ENCODE measurements at regions not wholly inside any gene's neighbourhood (a gene's known extent, or its start where the extent isn't known, plus 50 kb on each side); places are given as distances from the start of the nearest gene placed in this dataset.

GRCh38 chr5:97606531-97606930 lies 423.5 kb upstream of the RIOK2 start (continued):
- no peak for TF ChIP-seq ZBTB33 (IDR thresholded peaks at IDR 0.05)
- TF ChIP-seq FOXA1 (IDR thresholded peaks at IDR 0.05), result no peak
- TF ChIP-seq YY1 (IDR thresholded peaks at IDR 0.05), result no peak
- TF ChIP-seq HNF4G (IDR thresholded peaks at IDR 0.05), result no peak

- TF ChIP-seq FOXA2 (IDR thresholded peaks at IDR 0.05), result no peak
- TF ChIP-seq REST (IDR thresholded peaks at IDR 0.05), result no peak
- TF ChIP-seq MAX (IDR thresholded peaks at IDR 0.05), result no peak
- no peak for TF ChIP-seq TAF1 (conservative IDR thresholded peaks at IDR 0.05)
- TF ChIP-seq JUND (IDR thresholded peaks at IDR 0.05), result no peak
- no peak for TF ChIP-seq NR2F2 (IDR thresholded peaks at IDR 0.05)
- no peak for TF ChIP-seq HNF4G (IDR thresholded peaks at IDR 0.05)
- TF ChIP-seq ZBTB33 (IDR thresholded peaks at IDR 0.05), result no peak
- no peak for TF ChIP-seq CTCF (IDR thresholded peaks at IDR 0.05; ENCODE audit: low read depth, low read length, missing input control)
- no peak for TF ChIP-seq EGR1 (IDR thresholded peaks at IDR 0.05; ENCODE audit: low read depth in 2 of 2)
- TF ChIP-seq GABPA (IDR thresholded peaks at IDR 0.05 in 1 of 2, conservative IDR thresholded peaks at IDR 0.05 in 1 of 2), result no peak
- TF ChIP-seq YY1 (IDR thresholded peaks at IDR 0.05), result no peak
- no peak for TF ChIP-seq ATF3 (IDR thresholded peaks at IDR 0.05)
- TF ChIP-seq RAD21 (IDR thresholded peaks at IDR 0.05), result no peak
- H3K27ac ChIP-seq (ENCODE audit: low read depth in 1 of 2, low read length in 2 of 2), result no peak overlapping the region
- H3K4me1 ChIP-seq (ENCODE audit: control insufficient read depth in 4 of 4, insufficient read depth in 4 of 4, low read length in 3 of 4), result no peaks in the 10 kb centered on the region
- no peaks in the 10 kb centered on the region for H3K27me3 ChIP-seq (ENCODE audit: control insufficient read depth in 4 of 4, insufficient read depth in 4 of 4, low read length in 3 of 4)
- H3K9me3 ChIP-seq (ENCODE audit: control insufficient read depth in 4 of 4, low read length in 3 of 4), result peaks cover 0 to 2% (median 0%) of the 10 kb centered on the region in 4 donors
- H3K36me3 ChIP-seq (ENCODE audit: control insufficient read depth in 4 of 4, insufficient read depth in 3 of 4, low read depth in 1 of 4, low read length in 3 of 4), result no peaks in the 10 kb centered on the region
- DNase-seq (ENCODE audit: low spot score), result no peak
- WGBS, result 76% methylated on average over 4 of the region's 4 CpGs
- H3K9ac ChIP-seq (ENCODE audit: low read depth in 1 of 2, low read length in 2 of 2), result no peak overlapping the region
- no peak overlapping the region for H3K4me3 ChIP-seq (ENCODE audit: low read depth in 1 of 3, low read length in 3 of 3)
Measured at GRCh38 chr5:97608501-97608900, 425.5 kb upstream of the RIOK2 start.

All from liver (tissue), 8 donors.